ENCODE measurements at regions not wholly inside any gene's neighbourhood (a gene's known extent, or its start where the extent isn't known, plus 50 kb on each side); places are given as distances from the start of the nearest gene placed in this dataset.
"Not testable (repeated sequence)": the region's sequence is repeated elsewhere in the genome, so short reads cannot be mapped to it uniquely, and the experiment has no call there.

- no peak overlapping the region for H3K4me3 ChIP-seq (ENCODE audit: extremely low read depth, insufficient read depth, low read length, poor library complexity, severe bottlenecking)
- 96% methylated on average over 3 to 4 of the region's 5 CpGs for WGBS, 2 experiments (ENCODE audit: insufficient coverage in 2 of 2)
- peaks cover 26% of the 10 kb centered on the region for H3K4me1 ChIP-seq (ENCODE audit: control insufficient read depth, insufficient read depth, low read length, poor library complexity, severe bottlenecking)
- H3K36me3 ChIP-seq (ENCODE audit: control insufficient read depth, insufficient read depth, low read length): no peaks in the 10 kb centered on the region
- H3K27ac ChIP-seq (ENCODE audit: low read depth, low read length, severe bottlenecking): no peak overlapping the region
- no peaks in the 10 kb centered on the region for H3K9me3 ChIP-seq (ENCODE audit: control insufficient read depth, low read length)
Measured at GRCh38 chr17:31736855-31737625, 122.0 kb downstream of the COPRS start.

- Histone ChIP-seq H3K9me3 (ENCODE audit: control insufficient read depth, low read length) (peaks cover 3% of the 10 kb centered on the region), H3K36me3 (ENCODE audit: control insufficient read depth, insufficient read depth, low read length) (no peaks in the 10 kb centered on the region), H3K4me1 (ENCODE audit: control insufficient read depth, insufficient read depth, low read length, poor library complexity, severe bottlenecking) (no peaks in the 10 kb centered on the region), H3K27ac (ENCODE audit: low read depth, low read length, severe bottlenecking) (no peak overlapping the region), H3K4me3 (ENCODE audit: extremely low read depth, insufficient read depth, low read length, poor library complexity, severe bottlenecking) (no peak overlapping the region)
- 86 to 87% methylated on average over 6 to 7 of the region's 7 CpGs for WGBS, 2 experiments (ENCODE audit: insufficient coverage in 2 of 2)
Measured at GRCh38 chr17:31733326-31733725, 125.7 kb downstream of the COPRS start.

GRCh38 chr17:31731585-31732154 lies 127.4 kb downstream of the COPRS start:
- not testable (repeated sequence) for H3K27ac ChIP-seq (ENCODE audit: low read depth, low read length, severe bottlenecking); H3K4me3 ChIP-seq (ENCODE audit: extremely low read depth, insufficient read depth, low read length, poor library complexity, severe bottlenecking); H3K9me3 ChIP-seq (ENCODE audit: control insufficient read depth, low read length); H3K4me1 ChIP-seq (ENCODE audit: control insufficient read depth, insufficient read depth, low read length, poor library complexity, severe bottlenecking); H3K36me3 ChIP-seq (ENCODE audit: control insufficient read depth, insufficient read depth, low read length)
- WGBS, 2 experiments (ENCODE audit: insufficient coverage in 2 of 2): 97 to 98% methylated on average over 3 to 4 of the region's 5 CpGs

GRCh38 chr17:31731118-31731517 lies 127.9 kb downstream of the COPRS start:
- 80 to 88% methylated on average over 3 of the region's 3 CpGs for WGBS, 2 experiments (ENCODE audit: insufficient coverage in 2 of 2)
- Histone ChIP-seq H3K4me3 (ENCODE audit: extremely low read depth, insufficient read depth, low read length, poor library complexity, severe bottlenecking) (no peak overlapping the region), H3K36me3 (ENCODE audit: control insufficient read depth, insufficient read depth, low read length) (no peaks in the 10 kb centered on the region), H3K4me1 (ENCODE audit: control insufficient read depth, insufficient read depth, low read length, poor library complexity, severe bottlenecking) (no peaks in the 10 kb centered on the region), H3K27ac (ENCODE audit: low read depth, low read length, severe bottlenecking) (no peak overlapping the region), H3K9me3 (ENCODE audit: control insufficient read depth, low read length) (peaks cover 3% of the 10 kb centered on the region)

GRCh38 chr17:31726980-31727427 lies 132.0 kb downstream of the COPRS start:
- Histone ChIP-seq H3K27ac (ENCODE audit: low read depth, low read length, severe bottlenecking) (no peak overlapping the region), H3K4me1 (ENCODE audit: control insufficient read depth, insufficient read depth, low read length, poor library complexity, severe bottlenecking) (peaks cover 8% of the 10 kb centered on the region), H3K4me3 (ENCODE audit: extremely low read depth, insufficient read depth, low read length, poor library complexity, severe bottlenecking) (no peak overlapping the region), H3K9me3 (ENCODE audit: control insufficient read depth, low read length) (peaks cover 3% of the 10 kb centered on the region), H3K36me3 (ENCODE audit: control insufficient read depth, insufficient read depth, low read length) (no peaks in the 10 kb centered on the region)
- WGBS, 2 experiments (ENCODE audit: insufficient coverage in 2 of 2): 82 to 94% methylated on average over 2 of the region's 4 CpGs

DNA sequence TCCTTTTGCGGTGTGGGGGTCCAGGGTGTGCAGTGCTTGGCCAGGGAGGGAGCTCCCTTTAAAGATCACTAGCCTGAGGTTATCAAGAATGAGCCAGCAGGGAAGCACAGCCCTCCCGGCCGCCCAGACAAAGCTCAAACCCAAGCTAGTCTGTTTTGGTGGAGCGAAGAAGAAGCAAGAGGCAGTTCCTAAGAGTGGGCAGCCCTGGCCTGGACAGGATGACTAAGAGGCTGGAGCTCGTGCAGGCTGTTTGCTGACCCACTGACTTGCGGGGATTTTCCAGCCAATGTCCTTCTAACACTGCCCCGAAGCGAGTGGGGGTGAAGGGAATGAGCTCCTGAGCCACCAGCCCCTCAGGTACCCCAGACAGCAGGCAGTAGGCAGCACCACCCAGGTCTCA lies 134.4 kb downstream of the COPRS start:
- H3K9me3 ChIP-seq (ENCODE audit: control insufficient read depth, low read length): no peaks in the 10 kb centered on the region
- no peak overlapping the region for H3K4me3 ChIP-seq (ENCODE audit: extremely low read depth, insufficient read depth, low read length, poor library complexity, severe bottlenecking)
- peaks cover 12% of the 10 kb centered on the region for H3K4me1 ChIP-seq (ENCODE audit: control insufficient read depth, insufficient read depth, low read length, poor library complexity, severe bottlenecking)
- WGBS, 2 experiments (ENCODE audit: insufficient coverage in 2 of 2): 85 to 86% methylated on average over 6 to 7 of the region's 8 CpGs
- H3K36me3 ChIP-seq (ENCODE audit: control insufficient read depth, insufficient read depth, low read length): no peaks in the 10 kb centered on the region
- H3K27ac ChIP-seq (ENCODE audit: low read depth, low read length, severe bottlenecking): peak overlapping the region; percentile 29

- H3K9me3 ChIP-seq (ENCODE audit: control insufficient read depth, low read length): no peaks in the 10 kb centered on the region
- WGBS, 2 experiments (ENCODE audit: insufficient coverage in 2 of 2): 98% methylated on average over 5 to 8 of the region's 8 CpGs
- H3K36me3 ChIP-seq (ENCODE audit: control insufficient read depth, insufficient read depth, low read length): no peaks in the 10 kb centered on the region
- H3K27ac ChIP-seq (ENCODE audit: low read depth, low read length, severe bottlenecking): no peak overlapping the region
- peaks cover 12% of the 10 kb centered on the region for H3K4me1 ChIP-seq (ENCODE audit: control insufficient read depth, insufficient read depth, low read length, poor library complexity, severe bottlenecking)
- no peak overlapping the region for H3K4me3 ChIP-seq (ENCODE audit: extremely low read depth, insufficient read depth, low read length, poor library complexity, severe bottlenecking)
Measured at GRCh38 chr17:31724026-31724425, 135.0 kb downstream of the COPRS start.

DNA sequence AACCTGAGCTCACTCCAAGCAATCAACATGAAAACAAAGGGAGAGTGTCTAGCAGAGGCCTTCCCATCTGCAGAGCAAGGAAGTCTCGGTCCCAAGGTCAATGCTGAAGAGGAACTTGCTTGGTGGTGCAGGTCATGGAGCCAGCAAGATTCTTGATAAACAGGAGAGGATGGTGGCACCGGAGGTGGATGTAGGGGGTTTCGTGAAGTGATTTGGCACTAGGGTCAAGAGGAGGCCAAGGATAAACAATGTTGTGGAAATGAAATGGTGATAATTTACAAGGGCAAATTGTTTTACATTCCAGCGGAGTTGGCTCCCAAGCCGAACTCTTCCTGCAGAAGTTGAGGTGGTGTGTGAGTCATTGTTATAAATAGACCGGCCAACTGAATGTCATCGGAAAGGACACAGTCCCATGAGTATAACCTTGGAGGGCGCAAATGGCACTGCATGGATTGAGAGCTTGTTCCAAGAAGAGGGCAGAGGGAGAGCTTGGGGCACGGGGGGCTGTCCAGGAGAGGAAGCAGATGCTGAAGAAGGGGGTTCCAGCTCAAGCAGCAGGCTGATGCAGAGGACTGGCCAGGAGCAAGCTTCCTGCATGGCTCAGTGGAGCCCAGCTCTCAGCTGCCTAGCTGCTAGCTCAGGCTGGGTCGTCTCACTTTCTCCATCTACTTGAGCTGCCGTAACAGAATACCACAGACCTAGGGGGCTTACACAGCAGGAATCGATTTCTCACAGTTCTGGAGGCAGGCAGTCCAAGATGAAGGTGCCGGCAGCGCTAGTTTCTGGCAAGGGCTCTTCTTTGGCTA lies 136.6 kb downstream of the COPRS start:
- H3K4me1 ChIP-seq (ENCODE audit: control insufficient read depth, insufficient read depth, low read length, poor library complexity, severe bottlenecking): peaks cover 12% of the 10 kb centered on the region
- no peak overlapping the region for H3K4me3 ChIP-seq (ENCODE audit: extremely low read depth, insufficient read depth, low read length, poor library complexity, severe bottlenecking)
- 93 to 94% methylated on average over 13 to 14 of the region's 14 CpGs for WGBS, 2 experiments (ENCODE audit: insufficient coverage in 2 of 2)
- H3K27ac ChIP-seq (ENCODE audit: low read depth, low read length, severe bottlenecking): no peak overlapping the region
- no peaks in the 10 kb centered on the region for H3K36me3 ChIP-seq (ENCODE audit: control insufficient read depth, insufficient read depth, low read length)
- no peaks in the 10 kb centered on the region for H3K9me3 ChIP-seq (ENCODE audit: control insufficient read depth, low read length)

- Histone ChIP-seq H3K36me3 (ENCODE audit: control insufficient read depth, insufficient read depth, low read length) (no peaks in the 10 kb centered on the region), H3K27ac (ENCODE audit: low read depth, low read length, severe bottlenecking) (no peak overlapping the region), H3K4me1 (ENCODE audit: control insufficient read depth, insufficient read depth, low read length, poor library complexity, severe bottlenecking) (peaks cover 12% of the 10 kb centered on the region), H3K4me3 (ENCODE audit: extremely low read depth, insufficient read depth, low read length, poor library complexity, severe bottlenecking) (no peak overlapping the region), H3K9me3 (ENCODE audit: control insufficient read depth, low read length) (no peaks in the 10 kb centered on the region)
- WGBS, 2 experiments (ENCODE audit: insufficient coverage in 2 of 2): 89% methylated on average over 7 to 8 of the region's 8 CpGs
Measured at GRCh38 chr17:31721291-31722025, 137.6 kb downstream of the COPRS start.

- not testable (repeated sequence) for H3K27ac ChIP-seq (ENCODE audit: low read depth, low read length, severe bottlenecking); H3K9me3 ChIP-seq (ENCODE audit: control insufficient read depth, low read length); H3K36me3 ChIP-seq (ENCODE audit: control insufficient read depth, insufficient read depth, low read length); H3K4me3 ChIP-seq (ENCODE audit: extremely low read depth, insufficient read depth, low read length, poor library complexity, severe bottlenecking); H3K4me1 ChIP-seq (ENCODE audit: control insufficient read depth, insufficient read depth, low read length, poor library complexity, severe bottlenecking)
- WGBS, 2 experiments (ENCODE audit: insufficient coverage in 2 of 2): 91 to 98% methylated on average over 5 to 6 of the region's 6 CpGs
Measured at GRCh38 chr17:31717251-31717650, 141.8 kb downstream of the COPRS start.

Measured in mesodermal cell (in vitro differentiated cells).